NCI-H524 treated with DMSO at 0.1 percent for 48 hours (cell line): ENCODE measurements at regions not wholly inside any gene's neighbourhood (a gene's known extent, or its start where the extent isn't known, plus 50 kb on each side); places are given as distances from the start of the nearest gene placed in this dataset.
"Not testable (repeated sequence)": the region's sequence is repeated elsewhere in the genome, so short reads cannot be mapped to it uniquely, and the experiment has no call there.

Experiments
- DNase-seq: peaks from one replicate; lab custom pipeline; 2025; lab: John Stamatoyannopoulos, UW

- DNase-seq = not testable (repeated sequence)
These were observed 975.0 kb upstream of the NRXN1 start for GRCh38 chr2:52006821-52007366.

GRCh38 chr2:52000151-52000855 is 968.4 kb upstream of the NRXN1 start:
- DNase-seq = no peak

GRCh38 chr2:51998890-51999289 is 967.0 kb upstream of the NRXN1 start:
- DNase-seq = no peak

- DNase-seq = peak; percentile 17
These were observed 965.6 kb upstream of the NRXN1 start for GRCh38 chr2:51997571-51997970.

GRCh38 chr2:51995293-51995692 is 963.4 kb upstream of the NRXN1 start:
- DNase-seq = no peak

GRCh38 chr2:51994123-51994763 is 962.3 kb upstream of the NRXN1 start:
- peak; percentile 28 for DNase-seq

GRCh38 chr2:51990684-51991083 is 958.8 kb upstream of the NRXN1 start:
- DNase-seq = no peak

- no peak for DNase-seq
These were observed 954.2 kb upstream of the NRXN1 start for GRCh38 chr2:51986101-51986500.

GRCh38 chr2:51981783-51982182 is 949.9 kb upstream of the NRXN1 start:
- DNase-seq = no peak

- no peak for DNase-seq
These were observed 944.7 kb upstream of the NRXN1 start for GRCh38 chr2:51976623-51977022.

GRCh38 chr2:51971136-51971535 is 939.2 kb upstream of the NRXN1 start:
- no peak for DNase-seq

GRCh38 chr2:51969347-51969746 is 937.4 kb upstream of the NRXN1 start:
- DNase-seq = no peak

- DNase-seq = no peak
These were observed 929.0 kb upstream of the NRXN1 start for GRCh38 chr2:51960841-51961335.

- DNase-seq = no peak
These were observed 928.3 kb upstream of the NRXN1 start for GRCh38 chr2:51960281-51960680.

- DNase-seq = no peak
These were observed 927.8 kb upstream of the NRXN1 start for GRCh38 chr2:51959696-51960095.

- DNase-seq = no peak
These were observed 922.0 kb upstream of the NRXN1 start for GRCh38 chr2:51953931-51954330.

- DNase-seq = no peak
These were observed 889.1 kb upstream of the NRXN1 start for GRCh38 chr2:51921076-51921475.

- no peak for DNase-seq
These were observed 888.6 kb upstream of the NRXN1 start for GRCh38 chr2:51920509-51920908.

GRCh38 chr2:51919395-51919794 is 887.5 kb upstream of the NRXN1 start:
- no peak for DNase-seq

- DNase-seq = no peak
These were observed 886.2 kb upstream of the NRXN1 start for GRCh38 chr2:51918113-51918512.

GRCh38 chr2:51903728-51904127 is 871.8 kb upstream of the NRXN1 start:
- DNase-seq = no peak

GRCh38 chr2:51899643-51900042 is 867.7 kb upstream of the NRXN1 start:
- no peak for DNase-seq

- DNase-seq = not testable (repeated sequence)
These were observed 862.7 kb upstream of the NRXN1 start for GRCh38 chr2:51894584-51894983.
